ENCODE measurements at regions not wholly inside any gene's neighbourhood (a gene's known extent, or its start where the extent isn't known, plus 50 kb on each side); places are given as distances from the start of the nearest gene placed in this dataset.

- 32% methylated on average over 8 of the region's 8 CpGs for WGBS (ENCODE audit: missing lambda C conversion rate)
- Histone ChIP-seq H3K4me2 (no peak overlapping the region), H3K4me3 (no peak overlapping the region), H3K9me3 (no peaks in the 10 kb centered on the region), H3K27ac (no peak overlapping the region), H3K4me1 (no peaks in the 10 kb centered on the region)
- ATAC-seq: no peak; a peak in 1 of 6 replicates
- TF ChIP-seq RFX5 (IDR thresholded peaks at IDR 0.05) (no peak), NFE2L2 (conservative IDR thresholded peaks at IDR 0.05; ENCODE audit: low read length) (no peak), SREBF2 (IDR thresholded peaks at IDR 0.05) (no peak)
- FAIRE-seq: no peak
- CTCF ChIA-PET: no interaction called here
- POLR2A ChIA-PET: no interaction called here
- DNase-seq (ENCODE audit: low read depth in 1 of 2, low spot score in 1 of 2): no peak
Measured at GRCh38 chr5:61966997-61967396, 339.0 kb upstream of the KIF2A start.

DNA sequence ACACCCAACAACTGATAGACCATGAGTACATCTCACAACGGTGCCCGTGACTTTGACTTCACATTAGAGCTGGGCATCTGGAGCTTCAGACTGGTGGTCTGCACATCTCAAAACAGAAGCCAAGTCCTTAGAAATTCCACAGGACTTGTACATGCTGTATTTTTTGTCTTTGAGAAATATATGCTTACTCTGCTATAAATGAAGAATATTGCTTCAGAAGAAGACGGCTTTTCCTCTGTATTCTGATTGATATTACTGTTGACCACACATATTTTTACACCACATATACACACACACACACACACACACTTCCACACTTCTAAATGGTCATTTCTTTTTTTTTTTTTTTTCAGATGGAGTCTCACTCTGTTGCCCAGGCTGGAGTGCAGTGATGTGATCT, 338.3 kb upstream of the KIF2A start:
- TF ChIP-seq HEYL (CRISPR knock-in tag; IDR thresholded peaks at IDR 0.05): no peak
- TF ChIP-seq MAFK (IDR thresholded peaks at IDR 0.05; ENCODE audit: partially characterized antibody): peak; percentile 71
- POLR2A ChIA-PET: no interaction called here
- CTCF ChIA-PET: no interaction called here
- H3K27ac ChIP-seq: no peak overlapping the region
- no peak for FAIRE-seq
- no peak overlapping the region for H3K4me3 ChIP-seq
- WGBS (ENCODE audit: missing lambda C conversion rate): 26% methylated on average over 3 of the region's 3 CpGs
- DNase-seq (ENCODE audit: low read depth in 1 of 2, low spot score in 1 of 2): no peak
- no peaks in the 10 kb centered on the region for H3K9me3 ChIP-seq
- H3K4me2 ChIP-seq: no peak overlapping the region
- no peak for ATAC-seq
- no peaks in the 10 kb centered on the region for H3K4me1 ChIP-seq

GRCh38 chr5:61969347-61969746, 336.7 kb upstream of the KIF2A start:
- H3K27ac ChIP-seq: no peak overlapping the region
- ChIA-PET POLR2A (no interaction called here), CTCF (interaction anchor here (1.0 kb wide), 1 partner anchor 274 kb away, joined by 4 read pairs; no protein-coding TSS in a partner anchor)
- no peaks in the 10 kb centered on the region for H3K4me1 ChIP-seq
- no peaks in the 10 kb centered on the region for H3K9me3 ChIP-seq
- TF ChIP-seq ESRRA (IDR thresholded peaks at IDR 0.05; ENCODE audit: borderline replicate concordance, low read length) (no peak), ZC3H11A (IDR thresholded peaks at IDR 0.05) (no peak), JUNB (IDR thresholded peaks at IDR 0.05) (no peak), BCL3 (IDR thresholded peaks at IDR 0.05) (no peak), POLR2A (IDR thresholded peaks at IDR 0.05; ENCODE audit: low read length) (no peak), KDM5A (IDR thresholded peaks at IDR 0.05) (no peak), CEBPB (IDR thresholded peaks at IDR 0.05) (no peak), ATOH8 (CRISPR knock-in tag; IDR thresholded peaks at IDR 0.05; ENCODE audit: low read depth) (no peak), CBX8 (IDR thresholded peaks at IDR 0.05) (no peak), SMC3 (IDR thresholded peaks at IDR 0.05) (no peak), RCOR1 (IDR thresholded peaks at IDR 0.05; ENCODE audit: low read depth, low read length) (no peak), TFCP2L1 (CRISPR knock-in tag; IDR thresholded peaks at IDR 0.05) (no peak), EP300 (IDR thresholded peaks at IDR 0.05) (no peak), MAZ (IDR thresholded peaks at IDR 0.05; ENCODE audit: borderline replicate concordance, low read depth, low read length) (no peak), RNF2 (IDR thresholded peaks at IDR 0.05; ENCODE audit: borderline replicate concordance, low read depth) (no peak)
- TF ChIP-seq, protein P1, sequence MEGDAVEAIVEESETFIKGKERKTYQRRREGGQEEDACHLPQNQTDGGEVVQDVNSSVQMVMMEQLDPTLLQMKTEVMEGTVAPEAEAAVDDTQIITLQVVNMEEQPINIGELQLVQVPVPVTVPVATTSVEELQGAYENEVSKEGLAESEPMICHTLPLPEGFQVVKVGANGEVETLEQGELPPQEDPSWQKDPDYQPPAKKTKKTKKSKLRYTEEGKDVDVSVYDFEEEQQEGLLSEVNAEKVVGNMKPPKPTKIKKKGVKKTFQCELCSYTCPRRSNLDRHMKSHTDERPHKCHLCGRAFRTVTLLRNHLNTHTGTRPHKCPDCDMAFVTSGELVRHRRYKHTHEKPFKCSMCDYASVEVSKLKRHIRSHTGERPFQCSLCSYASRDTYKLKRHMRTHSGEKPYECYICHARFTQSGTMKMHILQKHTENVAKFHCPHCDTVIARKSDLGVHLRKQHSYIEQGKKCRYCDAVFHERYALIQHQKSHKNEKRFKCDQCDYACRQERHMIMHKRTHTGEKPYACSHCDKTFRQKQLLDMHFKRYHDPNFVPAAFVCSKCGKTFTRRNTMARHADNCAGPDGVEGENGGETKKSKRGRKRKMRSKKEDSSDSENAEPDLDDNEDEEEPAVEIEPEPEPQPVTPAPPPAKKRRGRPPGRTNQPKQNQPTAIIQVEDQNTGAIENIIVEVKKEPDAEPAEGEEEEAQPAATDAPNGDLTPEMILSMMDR (IDR thresholded peaks at IDR 0.05): no peak
- TF ChIP-seq, protein P2, sequence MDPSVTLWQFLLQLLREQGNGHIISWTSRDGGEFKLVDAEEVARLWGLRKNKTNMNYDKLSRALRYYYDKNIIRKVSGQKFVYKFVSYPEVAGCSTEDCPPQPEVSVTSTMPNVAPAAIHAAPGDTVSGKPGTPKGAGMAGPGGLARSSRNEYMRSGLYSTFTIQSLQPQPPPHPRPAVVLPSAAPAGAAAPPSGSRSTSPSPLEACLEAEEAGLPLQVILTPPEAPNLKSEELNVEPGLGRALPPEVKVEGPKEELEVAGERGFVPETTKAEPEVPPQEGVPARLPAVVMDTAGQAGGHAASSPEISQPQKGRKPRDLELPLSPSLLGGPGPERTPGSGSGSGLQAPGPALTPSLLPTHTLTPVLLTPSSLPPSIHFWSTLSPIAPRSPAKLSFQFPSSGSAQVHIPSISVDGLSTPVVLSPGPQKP (IDR thresholded peaks at IDR 0.05; ENCODE audit: low read depth, low read length): no peak
- TF ChIP-seq, protein P3, sequence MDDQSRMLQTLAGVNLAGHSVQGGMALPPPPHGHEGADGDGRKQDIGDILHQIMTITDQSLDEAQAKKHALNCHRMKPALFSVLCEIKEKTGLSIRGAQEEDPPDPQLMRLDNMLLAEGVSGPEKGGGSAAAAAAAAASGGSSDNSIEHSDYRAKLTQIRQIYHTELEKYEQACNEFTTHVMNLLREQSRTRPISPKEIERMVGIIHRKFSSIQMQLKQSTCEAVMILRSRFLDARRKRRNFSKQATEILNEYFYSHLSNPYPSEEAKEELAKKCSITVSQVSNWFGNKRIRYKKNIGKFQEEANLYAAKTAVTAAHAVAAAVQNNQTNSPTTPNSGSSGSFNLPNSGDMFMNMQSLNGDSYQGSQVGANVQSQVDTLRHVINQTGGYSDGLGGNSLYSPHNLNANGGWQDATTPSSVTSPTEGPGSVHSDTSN (IDR thresholded peaks at IDR 0.05): no peak
- TF ChIP-seq, protein P4, sequence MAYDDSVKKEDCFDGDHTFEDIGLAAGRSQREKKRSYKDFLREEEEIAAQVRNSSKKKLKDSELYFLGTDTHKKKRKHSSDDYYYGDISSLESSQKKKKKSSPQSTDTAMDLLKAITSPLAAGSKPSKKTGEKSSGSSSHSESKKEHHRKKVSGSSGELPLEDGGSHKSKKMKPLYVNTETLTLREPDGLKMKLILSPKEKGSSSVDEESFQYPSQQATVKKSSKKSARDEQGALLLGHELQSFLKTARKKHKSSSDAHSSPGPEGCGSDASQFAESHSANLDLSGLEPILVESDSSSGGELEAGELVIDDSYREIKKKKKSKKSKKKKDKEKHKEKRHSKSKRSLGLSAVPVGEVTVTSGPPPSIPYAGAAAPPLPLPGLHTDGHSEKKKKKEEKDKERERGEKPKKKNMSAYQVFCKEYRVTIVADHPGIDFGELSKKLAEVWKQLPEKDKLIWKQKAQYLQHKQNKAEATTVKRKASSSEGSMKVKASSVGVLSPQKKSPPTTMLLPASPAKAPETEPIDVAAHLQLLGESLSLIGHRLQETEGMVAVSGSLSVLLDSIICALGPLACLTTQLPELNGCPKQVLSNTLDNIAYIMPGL (CRISPR knock-in tag; IDR thresholded peaks at IDR 0.05; ENCODE audit: borderline replicate concordance): no peak
- FAIRE-seq (no peak), ATAC-seq (no peak), DNase-seq (ENCODE audit: low read depth in 1 of 2, low spot score in 1 of 2) (no peak)
- 3% methylated on average over 2 of the region's 2 CpGs for WGBS (ENCODE audit: missing lambda C conversion rate)
- H3K4me2 ChIP-seq: no peak overlapping the region
- no peak overlapping the region for H3K4me3 ChIP-seq
